ENCODE measurements at regions not wholly inside any gene's neighbourhood (a gene's known extent, or its start where the extent isn't known, plus 50 kb on each side); places are given as distances from the start of the nearest gene placed in this dataset.
"Not testable (repeated sequence)": the region's sequence is repeated elsewhere in the genome, so short reads cannot be mapped to it uniquely, and the experiment has no call there.

DNA sequence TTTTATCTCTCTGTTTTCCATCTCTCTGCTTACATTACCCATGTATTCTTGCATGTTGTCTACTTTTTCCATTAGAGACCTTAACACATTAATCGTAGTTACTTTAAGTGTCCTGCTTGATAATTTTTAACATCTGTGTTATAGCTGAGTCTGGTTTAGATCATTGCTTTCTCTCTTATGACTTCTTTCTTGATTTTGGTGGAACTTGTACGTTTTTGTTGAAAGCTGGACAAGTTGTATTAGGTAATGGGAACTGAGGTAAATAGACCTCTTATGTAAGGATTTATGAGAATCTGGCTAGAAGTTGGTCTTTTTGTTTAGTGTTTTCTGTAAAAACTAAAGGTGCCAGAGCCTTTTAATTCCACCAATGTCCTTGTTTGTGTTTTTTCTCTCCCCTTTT lies 100.8 kb upstream of the LYZL2 start:
- no peak for DNase-seq

DNA sequence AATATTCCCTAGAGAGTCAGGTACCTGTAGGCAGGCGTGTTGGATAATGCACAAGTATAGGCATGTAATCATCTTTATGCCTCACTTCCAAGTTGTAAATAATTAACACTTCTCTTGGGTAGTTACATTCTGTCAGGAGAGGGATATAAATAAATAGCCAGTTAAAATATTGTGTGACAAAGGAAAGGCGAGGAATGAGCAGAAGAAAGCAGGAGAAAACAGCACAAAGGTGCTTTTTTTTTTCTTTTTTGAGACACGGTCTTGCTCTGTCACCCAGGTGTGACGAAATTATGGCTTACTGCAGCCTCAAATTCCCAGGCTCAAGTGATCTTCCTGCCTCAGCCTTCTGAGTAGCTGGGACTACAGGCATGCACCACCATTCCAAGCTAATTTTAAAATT lies 99.2 kb upstream of the LYZL2 start:
- no peak for DNase-seq

- no peak for DNase-seq
These were observed 98.6 kb upstream of the LYZL2 start for GRCh38 chr10:30728127-30728526.

DNA sequence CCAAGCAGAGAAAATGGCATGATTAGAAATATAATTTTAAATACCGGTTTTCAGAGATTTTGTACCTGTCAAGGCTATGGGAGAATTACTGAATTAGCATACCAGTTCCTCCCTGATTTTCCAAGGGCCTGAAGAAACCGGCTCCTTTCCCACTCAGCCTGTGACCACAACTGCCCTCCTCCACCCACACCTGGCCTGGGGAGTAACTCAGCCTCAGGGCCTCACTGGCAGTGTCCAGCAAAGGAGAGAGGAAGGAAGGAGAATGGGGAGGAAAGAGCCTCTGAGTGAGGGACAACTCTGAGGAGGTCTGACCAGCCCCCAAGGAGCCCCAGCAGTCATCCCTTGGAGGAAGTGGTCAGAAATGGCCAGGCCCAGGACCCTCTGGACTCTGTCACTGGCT lies 98.0 kb upstream of the LYZL2 start:
- no peak for DNase-seq

DNA sequence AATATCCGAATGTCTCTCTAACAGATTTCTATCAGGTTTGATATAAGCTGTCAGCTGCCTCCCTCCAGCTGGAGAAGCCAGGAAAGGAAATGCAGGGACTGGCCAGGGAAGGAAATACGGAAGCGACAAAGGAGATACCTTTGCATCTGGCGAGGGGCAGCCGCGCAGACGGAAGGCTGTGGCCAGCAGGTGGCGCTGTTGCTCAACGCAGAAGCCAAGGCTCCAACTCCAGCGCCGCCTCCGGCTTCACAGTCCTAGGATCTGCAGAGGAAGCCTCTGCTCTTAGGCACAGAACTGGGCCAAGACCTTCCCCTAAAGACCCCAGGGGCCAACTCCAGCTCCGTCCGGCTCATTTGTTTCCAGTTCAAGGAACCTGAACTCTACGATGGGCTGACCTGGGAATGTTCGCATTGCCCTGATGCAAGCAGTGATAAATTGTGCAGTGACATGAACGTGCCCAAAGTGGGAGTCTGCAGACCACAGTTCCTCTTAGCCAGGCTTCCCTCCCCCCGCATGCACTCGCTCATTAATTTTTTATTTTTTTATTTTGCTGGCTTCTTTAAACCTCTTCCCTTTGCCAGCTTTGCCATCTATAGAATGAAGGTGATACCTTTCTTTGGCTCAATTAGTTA lies 97.3 kb upstream of the LYZL2 start:
- peak; percentile 75 for DNase-seq

DNA sequence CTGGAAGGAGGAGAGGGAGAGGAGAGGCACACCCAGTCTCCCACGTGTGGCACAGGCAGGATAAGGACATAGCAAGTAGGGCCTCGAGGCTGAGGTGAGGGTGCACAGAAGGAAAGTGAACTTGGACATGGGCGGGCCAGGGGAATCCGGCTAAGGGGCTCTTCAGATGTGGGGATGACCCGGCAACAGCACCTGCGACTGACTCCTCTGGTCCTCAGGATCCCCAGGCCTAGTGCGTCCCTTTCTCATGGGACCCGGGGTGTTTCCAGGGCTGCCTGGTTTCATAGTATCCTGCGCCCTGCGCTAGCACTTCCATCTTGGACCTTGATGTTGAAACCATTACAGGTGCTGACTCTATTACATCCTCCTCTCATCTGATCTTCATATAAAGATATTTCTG lies 96.1 kb upstream of the LYZL2 start:
- no peak for DNase-seq

GRCh38 chr10:30724296-30724695 lies 94.7 kb upstream of the LYZL2 start:
- DNase-seq: no peak

GRCh38 chr10:30722956-30723620 lies 93.5 kb upstream of the LYZL2 start:
- DNase-seq: no peak

DNA sequence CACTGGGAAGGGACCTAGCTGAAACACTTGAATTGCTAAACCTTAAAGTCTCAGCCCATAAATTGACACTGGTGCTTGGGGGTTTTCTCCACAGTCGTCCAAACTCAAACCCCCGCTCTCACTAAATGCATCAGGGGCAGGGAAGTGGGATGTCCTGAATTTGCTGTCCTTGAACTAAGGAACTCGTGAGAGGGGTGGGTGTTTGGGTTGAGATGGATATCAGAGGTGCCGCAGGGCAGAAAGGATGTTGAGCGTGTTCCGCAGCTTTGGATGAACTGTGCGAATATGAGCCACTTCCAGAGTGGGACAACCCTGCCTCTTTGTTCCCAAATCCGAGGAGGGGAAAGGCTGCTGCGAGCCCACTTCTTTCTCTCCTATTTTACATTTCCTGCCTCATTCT lies 90.3 kb upstream of the LYZL2 start:
- DNase-seq: no peak

- DNase-seq: no peak
These were observed 80.3 kb upstream of the LYZL2 start for GRCh38 chr10:30709700-30710358.

- no peak for DNase-seq
These were observed 79.7 kb upstream of the LYZL2 start for GRCh38 chr10:30709229-30709628.

DNA sequence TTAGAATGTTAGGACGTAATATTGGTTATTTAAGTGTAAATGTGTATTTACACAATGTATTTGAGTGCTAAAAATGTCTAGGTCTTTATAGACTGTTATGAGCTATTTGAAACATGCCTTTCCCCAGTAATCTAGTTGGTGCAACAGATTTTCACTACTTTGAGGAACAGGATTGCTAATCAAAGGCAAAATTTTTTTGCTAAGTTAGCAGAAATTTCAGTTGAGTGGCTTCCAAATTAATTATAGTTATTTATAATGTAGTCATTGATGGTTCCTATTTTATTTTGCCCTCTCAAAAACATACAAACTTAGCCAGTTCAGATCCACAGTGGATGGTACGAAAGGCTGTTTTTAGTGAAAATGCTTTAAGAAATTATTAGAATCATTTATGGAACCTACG lies 78.7 kb upstream of the LYZL2 start:
- no peak for DNase-seq

GRCh38 chr10:30706189-30706588 lies 76.6 kb upstream of the LYZL2 start:
- not testable (repeated sequence) for DNase-seq

- no peak for DNase-seq
These were observed 76.1 kb upstream of the LYZL2 start for GRCh38 chr10:30705625-30706149.

- DNase-seq: peak; percentile 53
These were observed 75.6 kb upstream of the LYZL2 start for GRCh38 chr10:30705101-30705624.

- peak; percentile 34 for DNase-seq
These were observed 75.1 kb upstream of the LYZL2 start for GRCh38 chr10:30704601-30705100.

DNA sequence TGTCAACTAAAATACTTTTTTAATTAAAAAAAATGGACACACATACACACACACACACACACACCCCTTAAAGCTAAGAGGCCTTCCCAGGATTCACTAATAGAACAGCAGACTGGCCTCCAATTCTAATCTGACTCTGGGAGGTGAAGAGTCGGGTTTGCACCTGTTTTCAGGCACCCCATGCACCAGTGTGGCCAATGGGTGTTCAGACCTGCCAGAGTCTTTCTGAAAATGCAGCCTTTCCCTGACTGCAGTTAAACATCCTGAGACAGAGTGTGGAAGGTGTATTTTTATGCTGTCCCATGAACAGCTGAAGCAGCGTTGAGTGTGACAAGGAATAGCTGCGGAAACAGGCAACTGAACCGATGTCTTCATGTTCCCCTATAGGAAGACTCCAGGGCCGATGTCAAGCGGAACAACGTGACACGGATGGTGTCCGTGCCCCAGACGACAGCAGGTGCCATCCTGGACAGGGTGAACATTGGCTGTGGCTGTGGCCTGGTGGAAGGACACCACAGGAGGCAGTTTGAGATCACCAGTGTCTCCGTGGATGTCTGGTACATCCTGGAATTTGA lies 74.6 kb upstream of the LYZL2 start:
- no peak for DNase-seq

- DNase-seq: not testable (repeated sequence)
These were observed 73.9 kb upstream of the LYZL2 start for GRCh38 chr10:30703446-30703845.

- DNase-seq: no peak
These were observed 73.3 kb upstream of the LYZL2 start for GRCh38 chr10:30702860-30703259.

GRCh38 chr10:30701451-30702173 lies 72.1 kb upstream of the LYZL2 start:
- DNase-seq: peak; percentile 74

GRCh38 chr10:30697806-30698205 lies 68.3 kb upstream of the LYZL2 start:
- no peak for DNase-seq

GRCh38 chr10:30697221-30697620 lies 67.7 kb upstream of the LYZL2 start:
- DNase-seq: not testable (repeated sequence)

All from CD4-positive, alpha-beta T cell treated with Interleukin-21 for 1 hour (primary cell).